ENCODE measurements at regions not wholly inside any gene's neighbourhood (a gene's known extent, or its start where the extent isn't known, plus 50 kb on each side); places are given as distances from the start of the nearest gene placed in this dataset.

DNA sequence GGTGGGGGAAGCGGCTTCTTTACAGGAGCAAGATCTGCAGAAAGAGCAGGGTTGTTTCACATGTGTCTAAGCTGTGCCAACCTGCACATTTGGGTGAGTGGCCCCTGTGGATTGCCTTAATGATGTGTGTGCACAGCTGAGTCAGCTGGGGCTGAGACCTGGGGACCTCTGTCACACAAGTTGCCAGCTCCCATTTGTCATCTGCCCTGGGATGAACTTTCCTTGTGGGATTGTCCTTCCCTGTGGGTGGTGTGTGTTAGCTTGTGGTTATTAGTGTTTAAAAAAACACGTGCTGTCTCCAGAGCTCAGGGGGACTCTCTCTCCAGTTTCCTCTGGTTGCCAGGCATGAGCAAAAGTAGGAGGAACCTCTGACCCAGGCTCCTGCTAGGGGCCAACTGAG, 400.5 kb upstream of the CCL2 start:
- TF ChIP-seq, protein P1, sequence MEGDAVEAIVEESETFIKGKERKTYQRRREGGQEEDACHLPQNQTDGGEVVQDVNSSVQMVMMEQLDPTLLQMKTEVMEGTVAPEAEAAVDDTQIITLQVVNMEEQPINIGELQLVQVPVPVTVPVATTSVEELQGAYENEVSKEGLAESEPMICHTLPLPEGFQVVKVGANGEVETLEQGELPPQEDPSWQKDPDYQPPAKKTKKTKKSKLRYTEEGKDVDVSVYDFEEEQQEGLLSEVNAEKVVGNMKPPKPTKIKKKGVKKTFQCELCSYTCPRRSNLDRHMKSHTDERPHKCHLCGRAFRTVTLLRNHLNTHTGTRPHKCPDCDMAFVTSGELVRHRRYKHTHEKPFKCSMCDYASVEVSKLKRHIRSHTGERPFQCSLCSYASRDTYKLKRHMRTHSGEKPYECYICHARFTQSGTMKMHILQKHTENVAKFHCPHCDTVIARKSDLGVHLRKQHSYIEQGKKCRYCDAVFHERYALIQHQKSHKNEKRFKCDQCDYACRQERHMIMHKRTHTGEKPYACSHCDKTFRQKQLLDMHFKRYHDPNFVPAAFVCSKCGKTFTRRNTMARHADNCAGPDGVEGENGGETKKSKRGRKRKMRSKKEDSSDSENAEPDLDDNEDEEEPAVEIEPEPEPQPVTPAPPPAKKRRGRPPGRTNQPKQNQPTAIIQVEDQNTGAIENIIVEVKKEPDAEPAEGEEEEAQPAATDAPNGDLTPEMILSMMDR (IDR thresholded peaks at IDR 0.05) = no peak
- TF ChIP-seq POLR2A (IDR thresholded peaks at IDR 0.05) = no peak
- TF ChIP-seq EP300 (IDR thresholded peaks at IDR 0.05) = no peak
- TF ChIP-seq POLR2AphosphoS5 (IDR thresholded peaks at IDR 0.05) = no peak

All from gastroesophageal sphincter (tissue), 3 donors.